ENCODE measurements at regions not wholly inside any gene's neighbourhood (a gene's known extent, or its start where the extent isn't known, plus 50 kb on each side); places are given as distances from the start of the nearest gene placed in this dataset.

DNA sequence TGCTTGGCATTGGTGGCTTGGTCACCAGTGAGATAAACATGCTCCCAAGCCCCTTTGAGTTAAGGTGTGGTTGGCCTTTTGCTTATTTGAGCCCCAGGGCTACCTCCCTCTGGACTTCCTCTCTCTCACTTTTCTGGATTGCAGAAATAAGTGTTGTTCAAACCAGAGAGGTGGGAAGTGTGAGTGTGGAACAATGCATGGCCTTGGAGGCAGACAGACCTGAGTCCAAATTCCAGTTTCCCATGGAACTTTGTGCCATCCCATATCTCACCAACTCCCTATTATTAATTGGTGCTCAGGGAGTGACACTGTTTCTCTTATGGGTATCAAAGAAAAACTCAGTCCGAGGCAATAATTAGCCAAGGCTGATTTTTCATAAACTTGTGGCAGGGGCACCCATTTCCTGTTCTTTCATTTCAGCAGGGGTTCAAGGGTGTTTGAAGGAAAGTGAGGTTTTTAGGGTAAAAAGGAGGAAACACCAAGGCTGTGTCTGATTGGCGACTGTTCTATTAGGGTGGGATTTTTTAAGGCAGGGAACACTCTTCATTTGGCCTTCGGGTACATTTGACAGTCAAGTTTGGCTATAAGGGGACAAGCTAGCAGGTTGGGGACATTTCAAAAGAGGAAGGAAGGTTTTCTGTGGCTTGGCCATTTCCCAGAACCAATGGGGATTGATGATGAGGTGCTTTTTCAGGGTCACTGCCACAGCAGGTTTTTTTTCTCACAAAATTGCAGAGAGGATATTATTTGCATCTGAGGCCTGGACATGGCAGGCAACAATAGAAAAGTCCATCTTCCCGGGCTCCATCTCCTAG lies 148.8 kb upstream of the NPY start:
- Histone ChIP-seq H2AFZ (ENCODE audit: insufficient read depth, low read length, poor library complexity) (no peak overlapping the region), H3K9ac (ENCODE audit: low read length) (no peak overlapping the region), H4K8ac (ENCODE audit: low read depth, low read length) (no peak overlapping the region), H3K4me3 (ENCODE audit: low read depth, low read length) (no peak overlapping the region), H2AK5ac (ENCODE audit: low read length) (no peak overlapping the region), H3K9me3 (ENCODE audit: insufficient read depth, low read depth, low read length) (no peaks in the 10 kb centered on the region), H3K18ac (ENCODE audit: low read length) (no peak overlapping the region), H2BK12ac (ENCODE audit: low read length) (no peak overlapping the region), H2BK5ac (ENCODE audit: low read depth, low read length, poor library complexity) (no peak overlapping the region), H3K36me3 (ENCODE audit: control insufficient read depth in 1 of 2, insufficient read depth in 2 of 2, low read length in 2 of 2) (no peaks in the 10 kb centered on the region), H3K4me2 (ENCODE audit: low read length) (no peak overlapping the region), H3K4me1 (ENCODE audit: control insufficient read depth in 1 of 2, insufficient read depth in 2 of 2, low read length in 2 of 2) (no peaks in the 10 kb centered on the region), H2BK120ac (ENCODE audit: insufficient read depth, low read length, poor library complexity) (no peak overlapping the region), H3K79me1 (ENCODE audit: low read length) (no peaks in the 10 kb centered on the region), H3K4ac (ENCODE audit: low read depth, low read length) (no peak overlapping the region), H3K27ac (ENCODE audit: low read depth, low read length) (no peak overlapping the region), H3K14ac (ENCODE audit: low read length) (no peak overlapping the region), H3K79me2 (ENCODE audit: control insufficient read depth, insufficient read depth, low read length, poor library complexity) (no peaks in the 10 kb centered on the region), H3K23ac (ENCODE audit: low read length) (no peak overlapping the region), H4K91ac (ENCODE audit: low read depth, low read length) (no peak overlapping the region), H3K27me3 (ENCODE audit: insufficient read depth, low read length) (no peaks in the 10 kb centered on the region), H4K12ac (ENCODE audit: low read depth, low read length) (no peak overlapping the region)
- WGBS (ENCODE audit: extremely low coverage, insufficient coverage, insufficient read length): no CpG with 5 or more reads among the region's 4 CpGs
- no peak for DNase-seq

DNA sequence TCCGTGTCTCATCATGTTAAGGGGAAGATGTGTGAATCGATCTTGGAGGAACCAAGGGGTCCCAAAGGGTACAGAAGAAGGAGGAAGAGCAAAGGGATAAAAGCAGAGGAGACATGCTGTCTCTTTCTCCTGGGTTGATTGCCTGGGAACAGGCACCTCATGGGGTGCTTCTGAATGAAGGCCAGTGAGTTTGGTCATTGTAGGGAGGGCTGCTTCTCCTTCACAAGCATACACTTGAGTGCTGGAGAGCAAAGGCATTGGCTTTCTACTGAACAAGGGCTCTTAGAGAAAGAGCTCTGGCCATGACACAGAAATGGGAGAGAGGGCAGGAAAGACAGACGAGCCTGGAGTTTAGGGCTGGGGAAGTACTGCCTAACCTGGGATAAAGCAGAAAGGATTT lies 146.7 kb upstream of the NPY start:
- Histone ChIP-seq H3K4me1 (ENCODE audit: control insufficient read depth in 1 of 2, insufficient read depth in 2 of 2, low read length in 2 of 2) (no peaks in the 10 kb centered on the region), H3K23ac (ENCODE audit: low read length) (no peak overlapping the region), H3K4ac (ENCODE audit: low read depth, low read length) (no peak overlapping the region), H3K18ac (ENCODE audit: low read length) (no peak overlapping the region), H3K27me3 (ENCODE audit: insufficient read depth, low read length) (no peaks in the 10 kb centered on the region), H3K9me3 (ENCODE audit: insufficient read depth, low read depth, low read length) (no peaks in the 10 kb centered on the region), H3K9ac (ENCODE audit: low read length) (no peak overlapping the region), H3K79me2 (ENCODE audit: control insufficient read depth, insufficient read depth, low read length, poor library complexity) (no peaks in the 10 kb centered on the region), H4K8ac (ENCODE audit: low read depth, low read length) (no peak overlapping the region), H3K4me3 (ENCODE audit: low read depth, low read length) (no peak overlapping the region), H3K36me3 (ENCODE audit: control insufficient read depth in 1 of 2, insufficient read depth in 2 of 2, low read length in 2 of 2) (no peaks in the 10 kb centered on the region), H2BK12ac (ENCODE audit: low read length) (no peak overlapping the region), H3K79me1 (ENCODE audit: low read length) (no peaks in the 10 kb centered on the region), H3K27ac (ENCODE audit: low read depth, low read length) (no peak overlapping the region), H2BK5ac (ENCODE audit: low read depth, low read length, poor library complexity) (no peak overlapping the region), H4K12ac (ENCODE audit: low read depth, low read length) (no peak overlapping the region), H2AK5ac (ENCODE audit: low read length) (no peak overlapping the region), H2AFZ (ENCODE audit: insufficient read depth, low read length, poor library complexity) (no peak overlapping the region), H2BK120ac (ENCODE audit: insufficient read depth, low read length, poor library complexity) (no peak overlapping the region), H3K4me2 (ENCODE audit: low read length) (no peak overlapping the region), H4K91ac (ENCODE audit: low read depth, low read length) (no peak overlapping the region), H3K14ac (ENCODE audit: low read length) (no peak overlapping the region)
- no CpG with 5 or more reads among the region's 3 CpGs for WGBS (ENCODE audit: extremely low coverage, insufficient coverage, insufficient read length)
- DNase-seq: no peak

DNA sequence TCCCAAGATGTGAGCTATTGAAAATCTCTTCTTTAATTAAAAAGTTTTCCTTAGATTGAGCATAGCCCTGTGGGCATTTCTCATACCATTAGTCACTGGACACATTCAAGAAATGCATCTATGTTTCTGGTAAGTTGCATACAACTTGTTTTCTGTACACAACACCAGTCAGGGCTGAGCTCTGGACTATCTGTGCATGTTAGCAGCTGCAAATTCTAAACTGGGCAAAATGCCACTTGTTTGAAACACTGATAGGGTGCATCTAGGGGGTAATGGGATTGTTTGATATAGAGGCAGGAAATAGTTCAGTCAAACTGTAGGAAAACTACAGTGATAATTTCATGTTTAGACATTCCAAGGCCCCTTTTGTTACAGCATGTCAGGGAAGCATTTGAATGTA lies 145.6 kb upstream of the NPY start:
- Histone ChIP-seq H3K23ac (ENCODE audit: low read length) (no peak overlapping the region), H3K36me3 (ENCODE audit: control insufficient read depth in 1 of 2, insufficient read depth in 2 of 2, low read length in 2 of 2) (no peaks in the 10 kb centered on the region), H3K9me3 (ENCODE audit: insufficient read depth, low read depth, low read length) (no peaks in the 10 kb centered on the region), H3K4me1 (ENCODE audit: control insufficient read depth in 1 of 2, insufficient read depth in 2 of 2, low read length in 2 of 2) (no peaks in the 10 kb centered on the region), H3K9ac (ENCODE audit: low read length) (no peak overlapping the region), H4K8ac (ENCODE audit: low read depth, low read length) (no peak overlapping the region), H4K12ac (ENCODE audit: low read depth, low read length) (no peak overlapping the region), H2BK12ac (ENCODE audit: low read length) (no peak overlapping the region), H3K79me1 (ENCODE audit: low read length) (no peaks in the 10 kb centered on the region), H3K18ac (ENCODE audit: low read length) (no peak overlapping the region), H2BK120ac (ENCODE audit: insufficient read depth, low read length, poor library complexity) (no peak overlapping the region), H3K27ac (ENCODE audit: low read depth, low read length) (no peak overlapping the region), H3K4me2 (ENCODE audit: low read length) (no peak overlapping the region), H3K4me3 (ENCODE audit: low read depth, low read length) (no peak overlapping the region), H3K79me2 (ENCODE audit: control insufficient read depth, insufficient read depth, low read length, poor library complexity) (no peaks in the 10 kb centered on the region), H3K14ac (ENCODE audit: low read length) (no peak overlapping the region), H2AK5ac (ENCODE audit: low read length) (no peak overlapping the region), H3K4ac (ENCODE audit: low read depth, low read length) (no peak overlapping the region), H2BK5ac (ENCODE audit: low read depth, low read length, poor library complexity) (no peak overlapping the region), H3K27me3 (ENCODE audit: insufficient read depth, low read length) (no peaks in the 10 kb centered on the region), H2AFZ (ENCODE audit: insufficient read depth, low read length, poor library complexity) (no peak overlapping the region), H4K91ac (ENCODE audit: low read depth, low read length) (no peak overlapping the region)
- DNase-seq: no peak

DNA sequence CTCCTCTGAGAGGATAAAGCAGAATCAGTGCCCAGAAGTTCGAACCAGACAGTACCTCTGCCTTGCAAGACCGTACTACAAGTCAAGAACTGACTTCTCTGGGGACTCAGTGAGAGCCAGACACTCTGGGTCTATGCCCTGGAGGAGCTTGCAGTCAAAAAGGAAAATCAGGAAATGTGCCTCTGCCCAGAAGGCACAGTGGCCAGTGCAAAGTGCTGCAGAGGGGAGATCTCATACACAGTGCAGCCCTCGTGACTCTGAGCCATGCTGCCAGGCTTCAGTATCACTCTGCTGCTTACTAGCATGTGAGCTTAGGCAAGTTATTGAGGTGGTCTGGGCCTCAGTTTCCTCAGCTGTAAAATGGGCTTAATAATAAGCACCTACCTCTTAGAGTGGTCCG lies 144.0 kb upstream of the NPY start:
- Histone ChIP-seq H3K23ac (ENCODE audit: low read length) (no peak overlapping the region), H3K79me1 (ENCODE audit: low read length) (no peaks in the 10 kb centered on the region), H3K4me3 (ENCODE audit: low read depth, low read length) (no peak overlapping the region), H2BK5ac (ENCODE audit: low read depth, low read length, poor library complexity) (no peak overlapping the region), H3K18ac (ENCODE audit: low read length) (no peak overlapping the region), H4K8ac (ENCODE audit: low read depth, low read length) (no peak overlapping the region), H3K4ac (ENCODE audit: low read depth, low read length) (no peak overlapping the region), H4K91ac (ENCODE audit: low read depth, low read length) (no peak overlapping the region), H2BK12ac (ENCODE audit: low read length) (no peak overlapping the region), H3K36me3 (ENCODE audit: control insufficient read depth in 1 of 2, insufficient read depth in 2 of 2, low read length in 2 of 2) (no peaks in the 10 kb centered on the region), H3K4me2 (ENCODE audit: low read length) (no peak overlapping the region), H2AFZ (ENCODE audit: insufficient read depth, low read length, poor library complexity) (no peak overlapping the region), H3K14ac (ENCODE audit: low read length) (no peak overlapping the region), H2AK5ac (ENCODE audit: low read length) (no peak overlapping the region), H4K12ac (ENCODE audit: low read depth, low read length) (no peak overlapping the region), H3K9me3 (ENCODE audit: insufficient read depth, low read depth, low read length) (no peaks in the 10 kb centered on the region), H2BK120ac (ENCODE audit: insufficient read depth, low read length, poor library complexity) (no peak overlapping the region), H3K79me2 (ENCODE audit: control insufficient read depth, insufficient read depth, low read length, poor library complexity) (no peaks in the 10 kb centered on the region), H3K27ac (ENCODE audit: low read depth, low read length) (no peak overlapping the region), H3K4me1 (ENCODE audit: control insufficient read depth in 1 of 2, insufficient read depth in 2 of 2, low read length in 2 of 2) (no peaks in the 10 kb centered on the region), H3K27me3 (ENCODE audit: insufficient read depth, low read length) (no peaks in the 10 kb centered on the region), H3K9ac (ENCODE audit: low read length) (no peak overlapping the region)
- no peak for DNase-seq
- no CpG with 5 or more reads among the region's 4 CpGs for WGBS (ENCODE audit: extremely low coverage, insufficient coverage, insufficient read length)
